GM12892 (cell line): ENCODE measurements at regions not wholly inside any gene's neighbourhood (a gene's known extent, or its start where the extent isn't known, plus 50 kb on each side); places are given as distances from the start of the nearest gene placed in this dataset.

Experiments
- POLR2A ChIP-seq: IDR thresholded peaks from 2 replicates; pipeline ENCODE4 v1.6.1; 2011; ENCODE audit warnings: low read depth, low read length, control low read depth
- POLR2AphosphoS5 ChIP-seq: IDR thresholded peaks from 2 replicates; pipeline ENCODE4 v1.6.1; 2011; ENCODE audit warnings: low read depth, low read length, control low read depth

GRCh38 chr9:95691435-95691834, 174.7 kb upstream of the PTCH1 start:
- TF ChIP-seq POLR2A (no peak), POLR2AphosphoS5 (no peak)
